HCT116 (cell line): ENCODE measurements at regions not wholly inside any gene's neighbourhood (a gene's known extent, or its start where the extent isn't known, plus 50 kb on each side); places are given as distances from the start of the nearest gene placed in this dataset.

Source experiments
- ATAC-seq: fragments of 200-7000 bp; cut with Tn5 transposase; 2 replicates; pipeline ENCODE4 v1.9.1; 2020; ENCODE audit warnings: mild to moderate bottlenecking, moderate library complexity
- BruUV-seq: library from RNA; stranded (reverse); fragments of 400-500 nt; replicated peaks from 2 replicates; lab custom pipeline; 2021; lab: Mats Ljungman, UMichigan
- CTCF ChIA-PET: fragments of 300-600 bp; sonication (Branson Sonifier 250); formaldehyde crosslinking; loops from one replicate; lab custom pipeline; 2021; ENCODE audit warnings: antibody characterized with exemption; lab: Charles Lee
- POLR2A ChIA-PET: fragments of 300-600, 350-600 bp; sonication (Branson Sonifier 250); formaldehyde crosslinking; loops from one replicate; lab custom pipeline; 2021; ENCODE audit warnings: antibody characterized with exemption; lab: Charles Lee
- RAD21 ChIA-PET, 2 experiments: fragments of 300-600 bp; sonication (Branson Sonifier 250); formaldehyde crosslinking; loops; one replicate each; lab custom pipeline; 2023; ENCODE audit warnings: low total read pairs in 2 of 2; ENCODE audit not compliant: uncharacterized antibody in 2 of 2, unreplicated experiment in 2 of 2, low non-redundant PET in 1 of 2; lab: Charles Lee
- DNase-seq: peaks from one replicate; pipeline ENCODE4 v3.0.0-alpha.2; 2010; ENCODE audit warnings: low read depth, low spot score
- H2AFZ ChIP-seq: fragments of 200-600 bp; shearing (Covaris generic), sonication (generic); 2 replicates; pipeline ENCODE4 v1.6.1; 2017; ENCODE audit warnings: low read depth, mixed run types, mixed read lengths, antibody characterized with exemption, low read length; ENCODE audit not compliant: poor library complexity, severe bottlenecking
- H3K27ac ChIP-seq: 2 replicates; pipeline ENCODE4 v1.5.1; 2012; ENCODE audit warnings: low read depth, low read length
- H3K27me3 ChIP-seq: fragments of 200-600 bp; sonication (generic); 2 replicates; pipeline ENCODE4 v1.6.1; 2016; ENCODE audit warnings: mixed run types, low read length, mixed read lengths; ENCODE audit not compliant: insufficient read depth
- H3K36me3 ChIP-seq, 2 experiments: fragments of 200-500 bp in 1 of 2; fragments of 200-600 bp in 1 of 2; sonication (Bioruptor generic) in 1 of 2; sonication (generic) in 1 of 2; 2 replicates each; pipeline versions ENCODE4 v1.5.1 to v1.6.1; 2014 to 2016; ENCODE audit warnings: low read length in 2 of 2, inconsistent platforms in 1 of 2, mixed read lengths in 1 of 2, mixed run types in 1 of 2; ENCODE audit not compliant: insufficient read depth in 2 of 2, control insufficient read depth in 1 of 2
- H3K4me1 ChIP-seq, 2 experiments: fragments of 200-600 bp in 1 of 2; sonication (generic) in 1 of 2; 2 replicates each; pipeline versions ENCODE4 v1.5.1 to v1.6.1; 2012 to 2017; ENCODE audit warnings: low read length in 2 of 2, inconsistent platforms in 1 of 2, mild to moderate bottlenecking in 1 of 2, mixed read lengths in 1 of 2, mixed run types in 1 of 2, moderate library complexity in 1 of 2; ENCODE audit not compliant: insufficient read depth in 2 of 2, control insufficient read depth in 1 of 2
- H3K4me2 ChIP-seq: fragments of 200-600 bp; sonication (generic); 2 replicates; pipeline ENCODE4 v1.6.1; 2017; ENCODE audit warnings: mixed run types, low read length, mixed read lengths
- H3K4me3 ChIP-seq, 2 experiments: fragments of 200-600 bp in 1 of 2; sonication (generic) in 1 of 2; replicated peaks in 1 of 2; 2 replicates each; pipeline ENCODE4 v1.5.1; 2011 to 2016; ENCODE audit warnings: low read length in 2 of 2, control low read depth in 1 of 2, low read depth in 1 of 2, mild to moderate bottlenecking in 1 of 2, mixed read lengths in 1 of 2, mixed run types in 1 of 2
- H3K79me2 ChIP-seq: fragments of 200-600 bp; sonication (generic); 2 replicates; pipeline ENCODE4 v1.6.1; 2017; ENCODE audit warnings: mild to moderate bottlenecking, mixed run types, low read length, moderate library complexity, mixed read lengths; ENCODE audit not compliant: insufficient read depth
- H3K9ac ChIP-seq: fragments of 200-600 bp; sonication (generic); 2 replicates; pipeline ENCODE4 v1.6.1; 2016; ENCODE audit warnings: low read length, mixed read lengths
- H3K9me2 ChIP-seq: fragments of 200-600 bp; sonication (generic), shearing (Covaris generic); 2 replicates; pipeline ENCODE4 v1.6.1; 2017; ENCODE audit warnings: mixed run types, mild to moderate bottlenecking, moderate library complexity; ENCODE audit not compliant: insufficient read depth
- H3K9me3 ChIP-seq, 2 experiments: fragments of 200-500 bp in 1 of 2; fragments of 200-600 bp in 1 of 2; sonication (Bioruptor generic) in 1 of 2; sonication (generic) in 1 of 2; 2 replicates each; pipeline ENCODE4 v1.6.1; 2014 to 2017; ENCODE audit warnings: low read length in 2 of 2, mixed read lengths in 2 of 2, inconsistent platforms in 1 of 2, low read depth in 1 of 2, mild to moderate bottlenecking in 1 of 2, mixed run types in 1 of 2, moderate library complexity in 1 of 2; ENCODE audit not compliant: control insufficient read depth in 1 of 2, insufficient read depth in 1 of 2
- H4K20me1 ChIP-seq: fragments of 200-600 bp; sonication (generic), shearing (Covaris generic); 2 replicates; pipeline ENCODE4 v1.6.1; 2017; ENCODE audit warnings: mixed run types, mild to moderate bottlenecking, moderate library complexity; ENCODE audit not compliant: insufficient read depth
- CBX3 ChIP-seq: IDR thresholded peaks from 2 replicates; pipeline ENCODE4 v1.6.1; 2012; ENCODE audit warnings: low read depth
- EGR1 ChIP-seq: IDR thresholded peaks from 2 replicates; pipeline ENCODE4 v1.6.1; 2012; ENCODE audit warnings: low read depth
- ELF1 ChIP-seq: IDR thresholded peaks from 2 replicates; pipeline ENCODE4 v1.6.1; 2012; ENCODE audit warnings: low read depth, borderline replicate concordance
- EZH2 ChIP-seq: fragments of 200-600 bp; sonication (generic); IDR thresholded peaks from 2 replicates; pipeline ENCODE4 v1.6.1; 2017; ENCODE audit warnings: antibody characterized with exemption, mixed run types
- EZH2phosphoT487 ChIP-seq: fragments of 200-600 bp; IDR thresholded peaks from 2 replicates; pipeline ENCODE4 v1.6.1; 2018; ENCODE audit warnings: antibody characterized with exemption, borderline replicate concordance
- FOSL1 ChIP-seq: IDR thresholded peaks from 2 replicates; pipeline ENCODE4 v1.6.1; 2012; ENCODE audit warnings: low read depth
- JUND ChIP-seq: IDR thresholded peaks from 2 replicates; pipeline ENCODE4 v1.6.1; 2012
- POLR2AphosphoS5 ChIP-seq: IDR thresholded peaks from 2 replicates; pipeline ENCODE4 v1.6.1; 2011; ENCODE audit warnings: mild to moderate bottlenecking, low read depth, low read length, moderate library complexity
- RAD21 ChIP-seq: IDR thresholded peaks from 2 replicates; pipeline ENCODE4 v1.6.1; 2012; ENCODE audit warnings: low read depth, mild to moderate bottlenecking
- REST ChIP-seq: IDR thresholded peaks from 2 replicates; pipeline ENCODE4 v1.6.1; 2012; ENCODE audit warnings: low read depth
- SIN3A ChIP-seq: IDR thresholded peaks from 2 replicates; pipeline ENCODE4 v1.6.1; 2012; ENCODE audit warnings: low read depth
- SP1 ChIP-seq: IDR thresholded peaks from 2 replicates; pipeline ENCODE4 v1.6.1; 2012; ENCODE audit warnings: low read depth
- YY1 ChIP-seq: IDR thresholded peaks from 2 replicates; pipeline ENCODE4 v1.6.1; 2011; ENCODE audit warnings: low read length, low read depth, moderate library complexity, mild to moderate bottlenecking; ENCODE audit not compliant: insufficient replicate concordance; ENCODE audit errors: extremely low read depth
- ZBTB33 ChIP-seq: IDR thresholded peaks from 2 replicates; pipeline ENCODE4 v1.6.1; 2011; ENCODE audit warnings: mild to moderate bottlenecking, low read length, moderate library complexity; ENCODE audit not compliant: insufficient replicate concordance; ENCODE audit errors: extremely low read depth
- ZFX ChIP-seq: fragments of 450-650 bp; IDR thresholded peaks from 2 replicates; pipeline ENCODE4 v1.6.1; 2017
- ZNF274 ChIP-seq: fragments of 200-500 bp; sonication (Bioruptor generic); IDR thresholded peaks from 2 replicates; pipeline ENCODE4 v1.6.1; 2014; ENCODE audit warnings: mild to moderate bottlenecking, low read depth, low read length, inconsistent platforms
- intact Hi-C: fragments of 100-400 bp; cut with micrococcal nuclease; formaldehyde crosslinking; loops from 2 replicates; pipeline ENCODE4 v1.10.0; 2022

GRCh38 chr2:114616-115015 is 68.3 kb upstream of the FAM110C start:
- no peak overlapping the region for H2AFZ ChIP-seq
- no peak overlapping the region for H3K4me2 ChIP-seq
- no peak overlapping the region for H3K27ac ChIP-seq
- no peak for DNase-seq
- intact Hi-C loops: no loop called here
- no peak for ATAC-seq
- H3K9me3 ChIP-seq: no peaks in the 10 kb centered on the region
- no peaks in the 10 kb centered on the region for H3K36me3 ChIP-seq
- ChIA-PET CTCF (no interaction called here), RAD21 (no interaction called here), POLR2A (no interaction called here)
- no peaks in the 10 kb centered on the region for H4K20me1 ChIP-seq
- H3K9me2 ChIP-seq: no peaks in the 10 kb centered on the region
- no peaks in the 10 kb centered on the region for H3K27me3 ChIP-seq
- no peaks in the 10 kb centered on the region for H3K79me2 ChIP-seq
- no TSS peak for BruUV-seq
- H3K4me3 ChIP-seq: no peak overlapping the region
- no peak overlapping the region for H3K9ac ChIP-seq
- TF ChIP-seq EZH2phosphoT487: no peak
- no peak for TF ChIP-seq SIN3A
- TF ChIP-seq POLR2AphosphoS5: no peak
- TF ChIP-seq SP1: no peak
- no peak for TF ChIP-seq ZNF274
- TF ChIP-seq EZH2: no peak
- TF ChIP-seq EGR1: no peak
- no peak for TF ChIP-seq CBX3
- no peak for TF ChIP-seq JUND
- no peak for TF ChIP-seq FOSL1
- TF ChIP-seq ZFX: no peak
- TF ChIP-seq RAD21: no peak
- no peak for TF ChIP-seq ELF1
- TF ChIP-seq ZBTB33: no peak
- no peak for TF ChIP-seq REST
- TF ChIP-seq YY1: no peak
- peaks cover 0 to 4% of the 10 kb centered on the region in 2 experiments; a peak in 1 of 4 replicates for H3K4me1 ChIP-seq
